NCI-H1436 (cell line): ENCODE measurements at regions not wholly inside any gene's neighbourhood (a gene's known extent, or its start where the extent isn't known, plus 50 kb on each side); places are given as distances from the start of the nearest gene placed in this dataset.

Source experiments
- DNase-seq: peaks from one replicate; lab custom pipeline; 2025; lab: John Stamatoyannopoulos, UW

DNA sequence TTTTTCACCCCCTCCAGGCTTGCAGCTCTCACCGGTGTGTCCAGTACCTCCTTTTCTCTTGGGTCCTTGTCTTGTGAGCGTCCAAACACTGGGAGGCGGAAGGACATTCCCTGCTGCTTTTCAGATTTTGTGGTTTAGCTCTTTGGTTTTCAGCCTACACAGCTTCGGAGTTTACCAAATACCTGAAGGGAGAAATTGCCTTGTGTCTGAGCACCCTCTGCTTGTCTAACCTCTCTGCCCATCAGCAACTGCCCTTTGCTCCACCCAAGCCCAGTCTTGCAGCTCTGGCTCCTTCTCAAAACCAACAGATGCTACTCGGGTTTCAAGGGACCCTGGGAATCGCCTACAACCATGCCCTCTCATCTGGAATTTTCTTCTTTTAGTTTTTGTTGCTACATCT lies 519.1 kb upstream of the IGFBP3 start:
- no peak for DNase-seq

DNA sequence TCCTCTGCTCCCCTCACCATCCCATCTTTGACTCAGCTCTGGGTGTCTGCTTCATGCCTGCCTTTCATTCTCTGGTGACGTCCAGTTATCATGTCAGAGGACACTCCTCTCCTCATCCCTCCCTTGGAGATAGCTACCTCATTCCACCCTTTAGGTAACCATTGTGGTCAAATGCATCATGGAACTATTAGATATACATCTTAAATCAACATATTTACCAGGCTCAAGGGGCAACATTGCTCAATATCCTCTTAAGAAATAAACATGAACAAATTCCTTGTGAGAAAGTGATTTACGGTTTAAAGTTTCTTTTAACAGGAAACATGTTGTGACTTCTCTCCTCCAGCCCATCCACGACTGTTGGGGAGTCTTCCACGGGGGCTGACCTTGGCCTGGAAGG lies 511.6 kb upstream of the IGFBP3 start:
- DNase-seq, result no peak

DNA sequence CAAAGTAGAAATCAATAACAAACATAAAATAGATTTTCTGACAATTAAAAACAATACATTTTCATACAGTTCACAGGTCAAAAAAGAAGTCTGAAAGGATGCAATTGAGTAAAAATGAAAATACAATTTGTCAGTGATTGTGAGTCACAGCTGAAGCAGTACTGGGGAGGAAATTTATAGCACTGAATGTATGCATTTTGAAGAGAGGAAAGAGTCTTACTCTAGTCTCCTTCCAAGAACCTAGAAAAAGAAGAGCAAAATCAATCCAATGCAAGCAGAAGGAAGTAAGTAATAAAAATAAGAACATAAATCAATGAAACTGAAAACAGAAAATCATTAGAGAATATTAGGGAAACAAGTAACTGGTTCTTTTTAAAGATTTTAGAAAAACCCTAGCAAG lies 507.2 kb upstream of the IGFBP3 start:
- DNase-seq, result no peak

DNA sequence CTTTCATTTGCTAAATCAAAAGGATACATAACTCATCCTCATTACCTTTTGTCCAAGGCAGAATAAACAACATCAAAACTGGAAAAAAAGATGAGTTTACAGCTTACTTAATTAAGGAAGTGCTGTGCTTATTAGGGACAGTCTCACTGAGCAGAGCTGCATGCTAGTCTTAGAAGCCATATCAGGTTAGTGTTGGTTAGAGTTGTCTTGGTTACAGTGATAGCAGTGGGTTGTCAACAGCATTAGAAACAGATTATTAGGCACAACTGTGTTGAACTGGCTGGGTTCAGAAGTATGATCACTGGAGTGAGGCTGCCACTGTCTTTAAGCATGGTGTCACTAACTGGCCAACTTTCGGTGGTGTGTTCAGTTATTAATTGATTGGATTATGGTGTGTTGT lies 503.9 kb upstream of the IGFBP3 start:
- DNase-seq, result no peak

DNA sequence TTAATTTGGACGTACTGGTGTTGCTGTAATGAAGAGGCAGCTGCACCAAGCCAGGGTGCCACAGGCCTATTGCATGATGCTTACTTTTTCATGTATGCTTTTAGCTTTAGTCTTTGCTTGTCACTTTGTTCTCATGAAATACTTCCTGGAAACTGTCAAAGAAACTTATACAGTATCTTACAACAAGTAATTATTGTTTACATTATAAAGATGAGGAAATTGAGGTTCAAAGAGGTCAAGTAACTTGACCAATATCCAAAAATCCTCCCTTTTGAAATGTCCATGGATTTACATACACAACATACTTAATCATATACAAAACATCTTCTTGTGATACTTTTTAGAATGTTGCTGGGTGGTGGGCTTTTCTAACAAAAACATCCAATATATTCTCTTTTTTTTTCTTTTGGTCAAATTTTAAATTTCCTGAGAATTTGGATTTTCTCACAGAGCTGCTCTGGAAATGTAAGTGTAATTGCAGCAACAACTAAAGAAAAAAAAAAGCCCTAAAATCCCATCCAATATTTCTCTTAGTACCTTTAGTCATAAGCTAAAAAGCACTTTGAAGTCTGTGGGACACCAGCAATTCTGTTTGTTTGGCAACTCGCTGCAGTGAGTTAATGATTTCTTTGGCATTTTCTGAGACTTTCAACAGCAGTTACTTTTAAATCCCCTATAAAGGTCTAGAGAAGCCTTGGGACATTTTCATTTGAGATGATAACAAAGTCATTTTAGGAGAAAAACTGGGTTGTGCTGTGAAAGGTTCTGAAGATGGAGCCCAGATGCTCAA lies 500.6 kb upstream of the IGFBP3 start:
- no peak for DNase-seq

DNA sequence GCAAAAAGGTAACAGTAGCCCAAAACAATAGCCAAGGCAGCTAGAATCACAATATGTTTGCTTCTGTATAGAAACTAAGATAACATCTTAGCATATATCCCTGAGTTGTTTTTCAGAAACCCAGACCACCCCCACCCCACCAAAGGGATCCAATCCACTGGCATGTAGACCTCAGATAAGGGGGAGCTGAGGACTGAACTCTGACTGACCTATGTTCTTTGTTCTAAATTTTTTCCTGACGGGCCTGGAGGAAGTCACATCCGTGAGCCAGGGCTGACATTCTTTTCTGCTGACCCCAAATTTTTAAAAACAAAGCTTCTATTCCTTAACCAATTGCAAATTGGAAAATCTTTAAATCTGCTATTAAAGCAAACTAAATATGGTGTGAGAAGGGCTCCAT lies 493.9 kb upstream of the IGFBP3 start:
- no peak for DNase-seq

DNA sequence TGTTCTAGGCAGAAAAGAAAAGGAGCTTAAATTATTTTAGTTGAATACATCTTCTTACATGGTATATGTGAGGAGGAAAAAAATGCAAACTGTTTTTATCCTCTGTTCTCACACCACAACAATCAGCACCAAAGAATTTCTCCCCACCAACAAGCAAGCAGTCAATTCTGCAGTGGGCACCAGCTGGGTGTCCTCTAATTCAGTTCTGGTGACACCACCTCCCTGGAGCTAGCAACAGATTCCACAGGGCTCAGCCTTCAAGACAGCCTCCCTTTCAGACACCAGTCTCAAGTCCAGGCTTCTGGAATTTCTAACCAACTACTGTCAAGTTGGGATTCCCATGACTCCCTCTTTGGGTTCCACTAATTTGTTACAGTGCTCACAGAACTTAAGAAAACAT lies 490.2 kb upstream of the IGFBP3 start:
- no peak for DNase-seq

DNA sequence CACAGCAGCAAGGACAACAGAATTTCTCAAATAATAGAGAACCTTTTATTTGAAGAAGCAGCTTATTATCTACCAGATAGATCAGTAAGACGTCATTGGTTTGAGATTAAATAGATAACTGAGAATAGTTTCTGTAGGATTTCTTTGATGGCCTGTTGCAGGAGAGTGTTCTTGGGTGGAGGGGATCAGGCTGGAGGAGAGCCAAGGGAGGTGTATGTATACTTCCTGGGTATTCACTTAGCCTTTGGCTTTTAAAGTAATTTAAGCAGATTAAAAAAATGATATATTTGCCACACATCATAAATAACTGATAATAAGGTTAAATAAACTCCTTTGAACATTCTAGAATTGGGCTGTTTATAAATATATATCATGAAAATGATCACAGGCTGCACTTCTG lies 486.1 kb upstream of the IGFBP3 start:
- DNase-seq, result no peak

DNA sequence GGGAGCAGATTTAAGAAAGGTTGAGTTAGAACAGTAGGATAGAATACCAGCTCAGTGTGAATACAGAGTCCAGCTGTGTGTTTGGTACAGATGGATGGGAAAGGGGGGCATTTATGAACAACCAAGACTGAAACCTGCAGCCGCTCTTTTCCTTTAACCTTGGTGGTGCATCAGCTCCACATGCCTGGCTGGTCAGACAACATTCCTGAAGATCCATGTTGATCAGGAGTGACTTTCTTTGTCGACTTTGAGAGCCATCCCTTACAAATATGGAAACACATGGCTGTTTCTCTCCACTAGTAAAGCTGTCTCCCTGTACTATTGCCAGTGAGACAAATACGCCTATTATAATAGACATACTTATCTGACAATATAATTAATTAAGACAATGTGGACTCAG lies 476.5 kb upstream of the IGFBP3 start:
- DNase-seq, result no peak

DNA sequence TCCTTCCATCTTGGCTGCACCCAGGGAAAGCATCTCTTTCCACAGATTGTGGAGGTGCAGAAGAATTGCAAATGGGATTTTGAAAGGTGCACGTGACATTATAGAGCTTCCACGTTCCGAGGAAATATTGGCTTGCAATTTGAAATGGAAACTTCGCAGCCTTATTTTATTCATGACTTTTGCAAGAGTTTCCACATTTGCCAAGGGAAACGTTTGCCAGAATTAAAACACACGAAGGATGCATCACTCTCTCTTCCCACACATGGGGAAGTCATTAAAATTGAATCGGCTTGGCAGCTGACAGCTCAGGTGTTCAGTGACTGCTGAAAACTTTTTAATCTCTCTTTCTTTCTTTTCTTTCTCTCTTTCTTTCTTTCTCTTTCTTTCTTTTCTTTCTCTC lies 475.4 kb upstream of the IGFBP3 start:
- DNase-seq, result no peak

DNA sequence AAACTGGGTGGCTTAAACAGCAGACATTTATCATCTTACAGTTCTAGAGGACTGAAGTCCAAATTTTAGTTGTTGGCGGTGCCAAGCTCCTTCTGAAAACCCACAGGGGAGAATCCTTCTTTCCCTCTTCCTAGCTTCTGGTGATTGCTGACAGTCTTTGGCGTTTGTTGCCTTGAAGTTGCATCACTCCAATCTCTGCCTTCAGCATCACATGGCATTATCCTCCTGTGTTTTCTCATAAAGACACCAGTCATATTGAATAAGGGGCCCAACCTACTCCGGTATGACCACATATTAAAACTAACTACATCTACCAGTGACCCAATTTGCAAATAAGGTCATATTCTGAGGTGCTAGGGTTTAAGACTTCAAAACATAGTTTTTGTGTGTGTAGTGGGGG lies 472.1 kb upstream of the IGFBP3 start:
- DNase-seq, result no peak

DNA sequence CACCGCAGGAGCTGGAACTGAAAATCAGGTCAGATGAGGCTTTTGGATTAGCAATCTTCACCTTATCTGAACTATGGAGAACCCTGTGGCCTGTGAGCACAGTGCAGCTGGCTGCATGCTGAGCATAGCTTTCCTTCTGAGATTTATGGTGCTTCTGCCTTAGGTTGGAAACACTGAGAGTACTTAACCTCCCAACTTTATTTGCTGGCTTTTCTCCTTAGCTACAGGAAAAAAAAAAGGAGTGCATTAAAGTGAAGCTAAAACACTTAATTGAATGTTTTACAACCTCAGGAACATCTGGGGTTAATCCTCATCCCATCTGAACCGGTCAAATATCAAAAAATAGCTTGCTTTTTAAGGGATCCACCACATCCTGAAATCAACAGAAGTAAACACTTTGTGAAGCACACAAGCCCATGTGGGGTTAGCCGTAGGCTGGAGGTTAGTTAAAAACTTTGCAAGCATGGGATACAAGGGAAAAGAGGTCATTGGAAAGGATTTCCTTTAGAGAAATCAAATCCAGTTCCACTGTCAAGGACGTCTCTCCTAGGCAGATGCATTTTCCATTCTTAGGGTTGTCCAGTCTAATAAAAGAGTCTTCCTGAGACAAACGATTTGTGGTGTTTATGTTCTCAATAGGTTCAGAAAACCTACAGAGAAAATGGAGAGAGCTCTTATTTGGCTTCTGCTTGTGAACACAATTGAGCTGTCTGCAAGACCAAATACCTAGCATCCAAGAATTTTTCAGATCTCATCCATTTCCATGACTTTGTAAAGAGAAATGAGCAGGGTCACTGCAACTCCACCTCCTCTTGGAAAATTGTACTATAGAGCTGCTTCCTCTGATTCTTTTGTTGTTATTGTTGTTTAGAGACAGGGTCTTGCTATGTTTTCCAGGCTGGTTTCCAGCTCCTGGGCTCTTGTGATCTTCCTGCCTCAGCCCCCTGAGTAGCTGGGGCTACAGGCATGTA lies 470.4 kb upstream of the IGFBP3 start:
- no peak for DNase-seq

DNA sequence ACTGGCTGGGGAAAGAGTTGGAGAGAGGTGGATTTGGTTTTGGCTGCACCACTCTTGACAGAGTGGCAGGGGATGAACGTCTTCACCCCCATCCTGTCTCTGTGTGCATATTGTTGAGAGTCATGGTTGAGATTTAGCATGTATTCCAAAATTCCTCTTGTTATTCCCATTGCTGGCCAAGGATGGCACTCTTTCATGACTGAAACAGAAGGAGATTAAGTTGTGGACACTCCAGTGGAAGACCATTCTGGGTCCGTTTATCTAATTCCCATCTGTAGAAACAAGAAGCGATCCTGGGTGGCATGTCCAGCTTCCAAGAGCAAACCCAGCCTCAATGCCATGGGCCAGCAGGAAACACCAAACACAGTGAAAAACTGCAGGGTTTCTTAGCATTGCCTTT lies 469.0 kb upstream of the IGFBP3 start:
- no peak for DNase-seq

DNA sequence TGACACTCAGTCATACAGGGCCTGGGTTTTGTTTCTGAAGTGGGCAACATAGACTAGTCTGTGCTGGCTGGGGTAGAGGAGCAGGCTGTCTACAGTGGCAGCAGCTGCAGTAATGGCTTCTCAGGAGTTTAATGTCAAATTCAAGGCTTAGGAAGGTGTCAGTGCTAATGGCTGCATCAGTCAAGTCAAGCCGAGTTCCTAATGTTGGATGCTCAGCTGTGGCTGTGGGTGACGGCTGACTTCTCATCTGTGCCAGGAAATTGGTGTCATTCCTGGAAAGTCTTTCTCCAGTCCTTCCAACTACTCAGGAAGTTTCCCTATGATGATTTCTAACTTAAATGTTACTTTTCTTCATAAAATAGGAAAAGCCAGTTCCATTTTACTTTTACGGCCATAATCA lies 468.1 kb upstream of the IGFBP3 start:
- DNase-seq, result no peak

DNA sequence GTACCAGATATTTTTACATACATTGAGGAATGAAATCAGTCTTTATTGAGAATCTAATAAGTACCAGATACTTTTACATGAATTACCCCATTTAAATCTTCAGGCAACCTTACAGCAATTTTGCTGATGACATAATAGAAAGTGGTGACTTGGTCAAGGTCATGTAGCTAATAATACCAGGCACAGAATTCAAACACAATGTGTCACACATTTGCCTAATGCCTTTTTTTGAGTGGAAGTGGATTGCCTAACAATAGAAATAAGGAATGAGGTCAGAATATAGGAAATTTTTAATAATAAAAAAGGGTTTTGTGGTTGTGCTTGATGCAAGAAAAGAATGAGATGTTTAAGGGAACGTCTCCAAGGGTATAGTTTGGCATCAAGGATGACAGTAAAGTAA lies 466.6 kb upstream of the IGFBP3 start:
- DNase-seq, result no peak

DNA sequence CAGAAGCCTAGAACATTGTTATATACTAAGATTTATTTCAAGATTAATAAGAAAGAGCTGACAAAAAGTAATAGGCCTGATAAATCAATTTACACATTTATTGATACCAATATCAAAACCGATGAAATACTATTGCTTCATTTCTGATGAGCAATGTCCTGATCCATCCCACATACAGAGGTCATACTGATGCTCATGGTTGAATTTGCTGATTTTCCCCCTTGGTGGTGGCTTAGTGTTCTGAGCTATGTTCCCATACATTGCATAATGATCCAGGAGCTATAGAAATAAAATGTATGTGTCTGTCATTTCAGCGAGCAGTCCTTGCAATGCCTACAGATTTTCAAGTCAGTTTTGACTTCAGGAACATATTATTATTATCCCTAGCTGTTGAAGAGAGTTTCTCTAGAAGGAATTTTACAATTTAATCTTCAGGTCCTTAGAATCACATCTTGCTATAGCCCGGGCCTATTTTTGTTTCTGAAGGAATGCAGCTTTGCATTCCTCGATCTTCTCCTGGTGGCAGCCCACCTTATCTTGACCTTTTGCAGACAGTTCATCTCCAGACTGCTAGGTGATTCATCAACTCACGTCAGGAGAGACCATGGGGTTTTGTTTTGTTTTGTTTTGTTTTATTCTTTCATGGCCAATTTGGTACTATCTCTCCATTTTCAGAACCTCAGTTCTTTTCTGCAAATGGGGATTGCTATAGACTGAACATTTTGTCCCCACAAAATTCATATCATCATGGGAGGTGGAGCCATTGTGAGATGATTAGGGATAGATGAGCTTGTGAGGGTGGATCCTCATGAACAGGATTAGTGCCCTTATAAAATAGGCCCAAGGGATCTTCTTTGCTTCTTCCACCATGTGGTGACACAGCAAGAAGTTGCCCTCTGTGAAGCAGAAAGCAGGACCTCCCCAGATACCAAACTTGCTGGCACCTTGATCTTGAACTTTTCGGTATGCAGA lies 465.6 kb upstream of the IGFBP3 start:
- DNase-seq, result no peak

DNA sequence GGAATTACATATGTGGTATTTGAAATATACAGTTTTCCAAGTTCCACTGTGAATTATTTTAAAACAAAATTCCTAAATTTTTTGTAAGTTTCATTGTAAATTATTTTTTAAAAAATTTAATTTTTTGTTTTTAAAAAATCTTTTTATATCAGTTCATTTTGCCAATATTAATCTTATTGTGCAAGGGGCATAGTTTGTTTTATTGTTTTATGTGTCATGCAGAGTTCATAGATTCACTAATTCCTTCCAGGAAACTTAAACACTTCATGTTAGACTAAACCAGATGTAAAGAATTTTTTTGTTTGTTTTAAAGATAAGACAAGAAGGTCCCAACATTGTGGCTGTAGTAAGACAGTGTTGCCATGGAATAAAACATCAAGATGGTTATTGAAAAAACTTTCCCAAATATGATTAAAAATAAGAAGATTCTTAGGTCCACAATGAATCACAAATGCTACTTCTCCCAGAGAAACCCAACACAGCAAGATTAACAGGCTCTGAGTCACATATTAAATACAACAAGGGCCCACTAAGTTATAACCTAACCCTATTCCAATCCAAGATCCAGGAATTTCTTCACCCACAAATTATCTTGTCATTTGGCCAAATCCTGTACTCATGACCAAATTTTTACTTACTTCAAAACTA lies 464.7 kb upstream of the IGFBP3 start:
- no peak for DNase-seq

DNA sequence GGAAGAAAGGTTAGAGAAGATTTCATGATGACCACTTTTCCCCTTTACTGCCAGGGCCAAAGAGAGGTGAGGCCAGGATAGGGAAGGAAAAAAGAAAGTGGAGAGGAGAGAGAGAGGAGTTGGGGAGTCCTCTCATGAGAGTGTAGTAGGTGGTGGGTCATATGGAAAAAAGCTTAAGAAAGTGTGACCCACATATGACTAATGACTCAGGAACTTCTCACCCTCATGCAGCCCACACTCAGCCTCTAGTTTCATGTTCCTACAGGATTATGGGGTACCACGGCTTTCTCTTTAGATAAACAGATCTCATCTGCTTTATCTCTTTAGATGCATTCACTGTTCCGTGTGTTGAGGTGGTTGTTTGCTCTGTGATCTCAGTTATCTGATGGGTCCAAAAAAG lies 462.5 kb upstream of the IGFBP3 start:
- no peak for DNase-seq

DNA sequence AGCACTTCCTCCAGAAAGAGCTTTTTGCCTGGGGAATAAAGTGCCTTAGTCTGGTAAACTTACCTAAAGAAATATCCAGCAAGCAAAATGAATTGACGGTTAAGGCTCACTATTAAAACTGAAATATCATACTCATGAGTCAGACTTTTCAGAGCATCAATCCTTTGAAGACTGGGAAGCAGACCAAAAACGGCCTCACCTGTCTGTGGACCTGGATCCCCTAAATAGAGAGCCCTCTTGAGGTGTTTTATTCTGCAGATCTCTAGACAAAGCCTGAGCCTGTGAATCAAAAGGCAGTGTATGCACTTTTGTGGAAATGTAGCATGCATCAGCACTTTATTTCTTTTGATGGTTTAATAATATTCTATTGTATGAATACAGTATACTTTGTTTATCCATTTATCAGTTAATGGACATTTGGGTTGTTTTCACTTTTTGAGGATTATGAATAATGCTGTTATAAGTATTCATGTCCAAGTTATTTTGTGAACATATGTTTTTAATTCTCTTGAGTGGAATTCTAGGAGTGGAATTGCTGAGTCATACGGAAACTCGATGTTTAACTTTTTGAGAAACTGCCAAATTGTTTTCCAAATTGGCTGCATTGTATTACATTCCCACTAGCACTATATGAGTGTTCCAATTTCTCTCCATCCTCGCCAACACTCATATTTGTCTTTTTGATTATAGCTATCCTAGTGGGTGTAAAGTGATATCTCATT lies 449.0 kb upstream of the IGFBP3 start:
- DNase-seq, result no peak

DNA sequence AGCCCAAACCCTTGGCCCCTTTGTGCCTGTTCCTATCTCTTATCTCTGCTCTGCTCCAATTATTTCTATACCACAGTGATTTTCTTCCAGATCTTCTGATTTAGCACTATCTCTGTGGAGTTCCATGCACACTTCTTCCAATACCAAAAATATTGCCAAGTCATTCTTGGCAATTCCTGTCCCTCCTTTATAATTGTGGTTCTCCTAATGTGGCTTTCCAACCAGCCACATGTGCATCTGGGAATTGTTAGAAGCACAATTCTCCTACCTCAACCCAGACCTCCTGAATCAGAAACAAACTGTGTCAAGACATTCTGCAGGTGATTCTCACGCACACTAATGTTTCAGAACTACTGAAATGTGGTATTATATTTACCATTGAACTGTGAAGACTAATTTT lies 447.8 kb upstream of the IGFBP3 start:
- no peak for DNase-seq

DNA sequence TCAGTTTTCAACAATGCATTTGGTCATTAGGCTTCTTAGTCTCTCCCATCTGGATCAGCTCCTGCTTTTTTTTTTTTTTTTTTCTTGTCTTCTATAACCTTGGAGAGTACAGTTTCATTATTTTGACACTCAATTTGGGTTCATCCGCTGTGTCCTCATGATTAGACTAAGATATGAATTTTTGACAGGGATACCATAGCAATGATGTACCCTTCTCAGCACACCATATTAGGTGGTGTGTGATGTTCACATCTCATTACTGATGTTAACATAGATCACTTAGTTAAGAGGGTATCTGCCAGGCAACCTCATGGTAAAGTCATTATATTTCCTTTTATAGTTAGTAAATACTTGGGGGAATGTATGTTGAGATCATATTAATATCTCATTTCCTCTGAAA lies 445.5 kb upstream of the IGFBP3 start:
- no peak for DNase-seq
